Liver (tissue), 8 donors: ENCODE measurements at regions not wholly inside any gene's neighbourhood (a gene's known extent, or its start where the extent isn't known, plus 50 kb on each side); places are given as distances from the start of the nearest gene placed in this dataset.

Experiments
- DNase-seq: peaks from one replicate; pipeline ENCODE4 v3.0.0-alpha.2; 2017; ENCODE audit warnings: low spot score
- H3K27ac ChIP-seq, 2 donors: one replicate each; pipeline ENCODE4 v1.7.0; 2013; ENCODE audit warnings: inconsistent platforms in 2 of 2, low read length in 2 of 2, control low read depth in 1 of 2, low read depth in 1 of 2, mild to moderate bottlenecking in 1 of 2
- H3K27me3 ChIP-seq, 4 donors: one replicate each; pipeline versions ENCODE4 v1.6.1 to v1.7.0; 2013; ENCODE audit warnings: low read length in 3 of 4, inconsistent platforms in 1 of 4, mild to moderate bottlenecking in 1 of 4, moderate library complexity in 1 of 4; ENCODE audit not compliant: control insufficient read depth in 4 of 4, insufficient read depth in 4 of 4
- H3K36me3 ChIP-seq, 4 donors: one replicate each; pipeline versions ENCODE4 v1.6.1 to v1.7.0; 2013; ENCODE audit warnings: low read length in 3 of 4, mild to moderate bottlenecking in 3 of 4, low read depth in 1 of 4, moderate library complexity in 1 of 4; ENCODE audit not compliant: control insufficient read depth in 4 of 4, insufficient read depth in 3 of 4
- H3K4me1 ChIP-seq, 4 donors: one replicate each; pipeline versions ENCODE4 v1.6.1 to v1.7.0; 2013; ENCODE audit warnings: low read length in 3 of 4, mild to moderate bottlenecking in 3 of 4, moderate library complexity in 1 of 4; ENCODE audit not compliant: control insufficient read depth in 4 of 4, insufficient read depth in 4 of 4
- H3K4me3 ChIP-seq, 3 donors: one replicate each; pipeline versions ENCODE4 v1.6.1 to v1.7.0; 2013; ENCODE audit warnings: low read length in 3 of 3, control low read depth in 1 of 3, low read depth in 1 of 3, mild to moderate bottlenecking in 1 of 3
- H3K9ac ChIP-seq, 2 donors: one replicate each; pipeline ENCODE4 v1.7.0; 2013; ENCODE audit warnings: low read length in 2 of 2, mild to moderate bottlenecking in 2 of 2, moderate library complexity in 2 of 2, control low read depth in 1 of 2, low read depth in 1 of 2
- H3K9me3 ChIP-seq, 4 donors: one replicate each; pipeline versions ENCODE4 v1.6.1 to v1.7.0; 2013; ENCODE audit warnings: low read length in 3 of 4; ENCODE audit not compliant: control insufficient read depth in 4 of 4
- EGR1 ChIP-seq, 2 donors: IDR thresholded peaks; 2 replicates each; pipeline ENCODE4 v1.6.1; 2016 to 2018; ENCODE audit warnings: antibody characterized with exemption in 2 of 2, low read depth in 2 of 2
- FOXA2 ChIP-seq: IDR thresholded peaks from 2 replicates; pipeline ENCODE4 v1.6.1; 2016; ENCODE audit warnings: antibody characterized with exemption
- GABPA ChIP-seq, 2 donors: IDR thresholded peaks in 1 of 2; conservative IDR thresholded peaks in 1 of 2; 2 replicates each; pipeline ENCODE4 v1.6.1; 2016; ENCODE audit warnings: antibody characterized with exemption in 2 of 2, mild to moderate bottlenecking in 1 of 2, moderate library complexity in 1 of 2
- HNF4A ChIP-seq, 2 donors: conservative IDR thresholded peaks; 2 replicates each; pipeline ENCODE4 v1.6.1; 2016; ENCODE audit warnings: antibody characterized with exemption in 2 of 2, mild to moderate bottlenecking in 2 of 2
- HNF4G ChIP-seq: IDR thresholded peaks from 2 replicates; pipeline ENCODE4 v1.6.1; 2016; ENCODE audit warnings: antibody characterized with exemption
- JUND ChIP-seq, 2 donors: IDR thresholded peaks; 2 replicates each; pipeline ENCODE4 v1.6.1; 2016; ENCODE audit warnings: antibody characterized with exemption in 2 of 2
- NR2F2 ChIP-seq: IDR thresholded peaks from 2 replicates; pipeline ENCODE4 v1.6.1; 2016; ENCODE audit warnings: antibody characterized with exemption
- RAD21 ChIP-seq, 2 donors: IDR thresholded peaks; 2 replicates each; pipeline ENCODE4 v1.6.1; 2016; ENCODE audit warnings: antibody characterized with exemption in 2 of 2, mild to moderate bottlenecking in 2 of 2
- RXRA ChIP-seq, 2 donors: IDR thresholded peaks; 2 replicates each; pipeline ENCODE4 v1.6.1; 2017 to 2018; ENCODE audit warnings: antibody characterized with exemption in 2 of 2, mild to moderate bottlenecking in 1 of 2
- SP1 ChIP-seq: IDR thresholded peaks from 2 replicates; pipeline ENCODE4 v1.6.1; 2018; ENCODE audit warnings: antibody characterized with exemption, mild to moderate bottlenecking
- TAF1 ChIP-seq: conservative IDR thresholded peaks from 2 replicates; pipeline ENCODE4 v1.6.1; 2016; ENCODE audit warnings: antibody characterized with exemption, mild to moderate bottlenecking
- YY1 ChIP-seq: IDR thresholded peaks from 2 replicates; pipeline ENCODE4 v1.6.1; 2016; ENCODE audit warnings: antibody characterized with exemption, mild to moderate bottlenecking
- WGBS: extraction: QIAGEN DNeasy Blood & Tissue Kit; methylation state at CpG from one replicate; pipeline ENCODE4 v1.1.7; 2013; 5-methylcytosine and 5-hydroxymethylcytosine counted together
- TF ChIP-seq, protein P1 (sequence below): IDR thresholded peaks from 2 replicates; pipeline ENCODE4 v1.6.1; 2016; ENCODE audit warnings: antibody characterized with exemption
- TF ChIP-seq, protein P2 (sequence below): IDR thresholded peaks from 2 replicates; pipeline ENCODE4 v1.6.1; 2016; ENCODE audit warnings: antibody characterized with exemption
- TF ChIP-seq, protein P3 (sequence below): fragments of 150-350 bp; IDR thresholded peaks from 2 replicates; pipeline ENCODE4 v1.5.1; 2017; ENCODE audit warnings: improper control_type of control experiment, low read depth, low read length; ENCODE audit not compliant: missing input control
- TF ChIP-seq, protein P4 (sequence below): IDR thresholded peaks from 2 replicates; pipeline ENCODE4 v1.6.1; 2016; ENCODE audit warnings: antibody characterized with exemption, mild to moderate bottlenecking
- TF ChIP-seq, protein P5 (sequence below): IDR thresholded peaks from 2 replicates; pipeline ENCODE4 v1.6.1; 2016; ENCODE audit warnings: antibody characterized with exemption
- donor health status: healthy.
- donor health status: healthy.
- donor health status: healthy.
- donor health status: healthy.
- donor health status: healthy.

DNA sequence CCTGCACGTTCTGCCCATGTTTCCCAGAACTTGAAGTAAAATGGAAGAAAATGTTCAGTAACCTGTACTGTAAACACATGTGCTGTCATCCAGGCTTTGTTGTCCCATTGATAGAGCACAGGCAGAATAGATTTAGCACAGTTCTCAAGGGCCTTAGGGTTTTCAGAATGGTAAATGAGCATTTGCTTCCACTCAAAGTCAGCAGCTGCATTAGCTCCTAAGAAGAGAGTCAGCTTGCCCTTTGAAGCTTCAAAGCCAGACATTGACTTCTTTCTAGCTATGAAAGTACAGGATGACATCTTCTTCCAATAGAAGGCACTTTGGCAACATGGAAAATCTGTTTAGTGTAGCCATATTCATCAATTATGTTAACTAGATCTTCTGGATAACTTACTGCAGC, 76.2 kb upstream of the TMEM108 start:
- no peaks in the 10 kb centered on the region for H3K27me3 ChIP-seq
- no peak overlapping the region for H3K4me3 ChIP-seq
- H3K4me1 ChIP-seq, result no peaks in the 10 kb centered on the region
- H3K9ac ChIP-seq, result no peak overlapping the region
- no peaks in the 10 kb centered on the region for H3K36me3 ChIP-seq
- no peak for DNase-seq
- no peaks in the 10 kb centered on the region for H3K9me3 ChIP-seq
- TF ChIP-seq JUND (IDR thresholded peaks at IDR 0.05) (no peak), NR2F2 (no peak), RXRA (IDR thresholded peaks at IDR 0.05) (no peak), FOXA2 (no peak), SP1 (no peak), RAD21 (IDR thresholded peaks at IDR 0.05) (no peak), EGR1 (IDR thresholded peaks at IDR 0.05; ENCODE audit: low read depth in 2 of 2) (no peak), GABPA (IDR thresholded peaks at IDR 0.05 in 1 of 2, conservative IDR thresholded peaks at IDR 0.05 in 1 of 2) (no peak)
- TF ChIP-seq, protein P1, sequence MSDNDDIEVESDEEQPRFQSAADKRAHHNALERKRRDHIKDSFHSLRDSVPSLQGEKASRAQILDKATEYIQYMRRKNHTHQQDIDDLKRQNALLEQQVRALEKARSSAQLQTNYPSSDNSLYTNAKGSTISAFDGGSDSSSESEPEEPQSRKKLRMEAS, result no peak
- TF ChIP-seq, protein P2, sequence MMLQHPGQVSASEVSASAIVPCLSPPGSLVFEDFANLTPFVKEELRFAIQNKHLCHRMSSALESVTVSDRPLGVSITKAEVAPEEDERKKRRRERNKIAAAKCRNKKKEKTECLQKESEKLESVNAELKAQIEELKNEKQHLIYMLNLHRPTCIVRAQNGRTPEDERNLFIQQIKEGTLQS, result no peak
- TF ChIP-seq, protein P3, sequence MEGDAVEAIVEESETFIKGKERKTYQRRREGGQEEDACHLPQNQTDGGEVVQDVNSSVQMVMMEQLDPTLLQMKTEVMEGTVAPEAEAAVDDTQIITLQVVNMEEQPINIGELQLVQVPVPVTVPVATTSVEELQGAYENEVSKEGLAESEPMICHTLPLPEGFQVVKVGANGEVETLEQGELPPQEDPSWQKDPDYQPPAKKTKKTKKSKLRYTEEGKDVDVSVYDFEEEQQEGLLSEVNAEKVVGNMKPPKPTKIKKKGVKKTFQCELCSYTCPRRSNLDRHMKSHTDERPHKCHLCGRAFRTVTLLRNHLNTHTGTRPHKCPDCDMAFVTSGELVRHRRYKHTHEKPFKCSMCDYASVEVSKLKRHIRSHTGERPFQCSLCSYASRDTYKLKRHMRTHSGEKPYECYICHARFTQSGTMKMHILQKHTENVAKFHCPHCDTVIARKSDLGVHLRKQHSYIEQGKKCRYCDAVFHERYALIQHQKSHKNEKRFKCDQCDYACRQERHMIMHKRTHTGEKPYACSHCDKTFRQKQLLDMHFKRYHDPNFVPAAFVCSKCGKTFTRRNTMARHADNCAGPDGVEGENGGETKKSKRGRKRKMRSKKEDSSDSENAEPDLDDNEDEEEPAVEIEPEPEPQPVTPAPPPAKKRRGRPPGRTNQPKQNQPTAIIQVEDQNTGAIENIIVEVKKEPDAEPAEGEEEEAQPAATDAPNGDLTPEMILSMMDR, result no peak
- WGBS, result 86% methylated on average over 1 of the region's 1 CpG
- no peak overlapping the region for H3K27ac ChIP-seq

DNA sequence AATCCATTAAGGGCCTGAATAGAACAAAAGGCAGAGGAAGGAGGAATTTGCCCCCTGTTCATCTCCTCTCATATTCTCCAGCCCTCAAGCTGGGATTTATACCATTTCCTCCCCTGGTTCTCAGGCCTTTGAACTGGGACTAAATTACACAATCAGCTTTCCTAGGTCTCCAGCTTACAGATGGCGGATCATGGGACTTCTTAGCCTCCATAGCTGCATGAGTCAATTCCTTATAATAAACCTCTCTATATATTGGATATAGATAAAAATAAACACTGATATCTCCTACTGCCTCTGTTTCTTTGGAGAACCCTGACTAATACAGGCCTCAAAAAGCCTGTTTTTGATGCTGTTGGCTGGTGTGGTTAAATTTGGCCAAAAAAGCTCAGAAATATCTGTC, 84.5 kb upstream of the TMEM108 start:
- H3K4me3 ChIP-seq, result no peak overlapping the region
- no peaks in the 10 kb centered on the region for H3K4me1 ChIP-seq
- no peak overlapping the region for H3K27ac ChIP-seq
- 79% methylated on average over 1 of the region's 1 CpG for WGBS
- no peak for DNase-seq
- no peak overlapping the region for H3K9ac ChIP-seq
- no peaks in the 10 kb centered on the region for H3K36me3 ChIP-seq
- TF ChIP-seq HNF4G (no peak), NR2F2 (no peak), SP1 (no peak), YY1 (no peak), HNF4A (conservative IDR thresholded peaks at IDR 0.05) (no peak), RXRA (IDR thresholded peaks at IDR 0.05) (no peak), JUND (IDR thresholded peaks at IDR 0.05) (no peak), GABPA (IDR thresholded peaks at IDR 0.05 in 1 of 2, conservative IDR thresholded peaks at IDR 0.05 in 1 of 2) (no peak), RAD21 (IDR thresholded peaks at IDR 0.05) (no peak), TAF1 (no peak), FOXA2 (no peak), EGR1 (IDR thresholded peaks at IDR 0.05; ENCODE audit: low read depth in 2 of 2) (no peak)
- TF ChIP-seq, protein P4, sequence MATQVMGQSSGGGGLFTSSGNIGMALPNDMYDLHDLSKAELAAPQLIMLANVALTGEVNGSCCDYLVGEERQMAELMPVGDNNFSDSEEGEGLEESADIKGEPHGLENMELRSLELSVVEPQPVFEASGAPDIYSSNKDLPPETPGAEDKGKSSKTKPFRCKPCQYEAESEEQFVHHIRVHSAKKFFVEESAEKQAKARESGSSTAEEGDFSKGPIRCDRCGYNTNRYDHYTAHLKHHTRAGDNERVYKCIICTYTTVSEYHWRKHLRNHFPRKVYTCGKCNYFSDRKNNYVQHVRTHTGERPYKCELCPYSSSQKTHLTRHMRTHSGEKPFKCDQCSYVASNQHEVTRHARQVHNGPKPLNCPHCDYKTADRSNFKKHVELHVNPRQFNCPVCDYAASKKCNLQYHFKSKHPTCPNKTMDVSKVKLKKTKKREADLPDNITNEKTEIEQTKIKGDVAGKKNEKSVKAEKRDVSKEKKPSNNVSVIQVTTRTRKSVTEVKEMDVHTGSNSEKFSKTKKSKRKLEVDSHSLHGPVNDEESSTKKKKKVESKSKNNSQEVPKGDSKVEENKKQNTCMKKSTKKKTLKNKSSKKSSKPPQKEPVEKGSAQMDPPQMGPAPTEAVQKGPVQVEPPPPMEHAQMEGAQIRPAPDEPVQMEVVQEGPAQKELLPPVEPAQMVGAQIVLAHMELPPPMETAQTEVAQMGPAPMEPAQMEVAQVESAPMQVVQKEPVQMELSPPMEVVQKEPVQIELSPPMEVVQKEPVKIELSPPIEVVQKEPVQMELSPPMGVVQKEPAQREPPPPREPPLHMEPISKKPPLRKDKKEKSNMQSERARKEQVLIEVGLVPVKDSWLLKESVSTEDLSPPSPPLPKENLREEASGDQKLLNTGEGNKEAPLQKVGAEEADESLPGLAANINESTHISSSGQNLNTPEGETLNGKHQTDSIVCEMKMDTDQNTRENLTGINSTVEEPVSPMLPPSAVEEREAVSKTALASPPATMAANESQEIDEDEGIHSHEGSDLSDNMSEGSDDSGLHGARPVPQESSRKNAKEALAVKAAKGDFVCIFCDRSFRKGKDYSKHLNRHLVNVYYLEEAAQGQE, result no peak
- TF ChIP-seq, protein P5, sequence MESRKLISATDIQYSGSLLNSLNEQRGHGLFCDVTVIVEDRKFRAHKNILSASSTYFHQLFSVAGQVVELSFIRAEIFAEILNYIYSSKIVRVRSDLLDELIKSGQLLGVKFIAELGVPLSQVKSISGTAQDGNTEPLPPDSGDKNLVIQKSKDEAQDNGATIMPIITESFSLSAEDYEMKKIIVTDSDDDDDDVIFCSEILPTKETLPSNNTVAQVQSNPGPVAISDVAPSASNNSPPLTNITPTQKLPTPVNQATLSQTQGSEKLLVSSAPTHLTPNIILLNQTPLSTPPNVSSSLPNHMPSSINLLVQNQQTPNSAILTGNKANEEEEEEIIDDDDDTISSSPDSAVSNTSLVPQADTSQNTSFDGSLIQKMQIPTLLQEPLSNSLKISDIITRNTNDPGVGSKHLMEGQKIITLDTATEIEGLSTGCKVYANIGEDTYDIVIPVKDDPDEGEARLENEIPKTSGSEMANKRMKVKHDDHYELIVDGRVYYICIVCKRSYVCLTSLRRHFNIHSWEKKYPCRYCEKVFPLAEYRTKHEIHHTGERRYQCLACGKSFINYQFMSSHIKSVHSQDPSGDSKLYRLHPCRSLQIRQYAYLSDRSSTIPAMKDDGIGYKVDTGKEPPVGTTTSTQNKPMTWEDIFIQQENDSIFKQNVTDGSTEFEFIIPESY, result no peak
- TF ChIP-seq, protein P2, result no peak
- H3K9me3 ChIP-seq, result no peaks in the 10 kb centered on the region
- H3K27me3 ChIP-seq, result no peaks in the 10 kb centered on the region
